Kidney (tissue), 13 donors: ENCODE measurements at regions not wholly inside any gene's neighbourhood (a gene's known extent, or its start where the extent isn't known, plus 50 kb on each side); places are given as distances from the start of the nearest gene placed in this dataset.
"Not testable (repeated sequence)": the region's sequence is repeated elsewhere in the genome, so short reads cannot be mapped to it uniquely, and the experiment has no call there.

ENCODE experiments used
- DNase-seq, 5 donors: peaks; one replicate each; pipeline ENCODE4 v3.0.0-alpha.2; 2013 to 2020
- FAIRE-seq: peaks from 2 replicates; lab custom pipeline; 2012; peaks lifted over from hg19 to GRCh38; lab: Jason Lieb, UNC
- H3K27ac ChIP-seq, 2 donors: one replicate each; pipeline ENCODE4 v1.7.0; 2013; ENCODE audit warnings: low read depth in 2 of 2, low read length in 2 of 2, inconsistent platforms in 1 of 2
- H3K27me3 ChIP-seq: one replicate; pipeline ENCODE4 v1.7.1; 2013; ENCODE audit warnings: low read length, inconsistent platforms; ENCODE audit not compliant: control insufficient read depth, insufficient read depth
- H3K36me3 ChIP-seq, 3 donors: one replicate each; pipeline versions ENCODE4 v1.7.0 to v1.7.1; 2013; ENCODE audit warnings: low read length in 3 of 3, control low read depth in 1 of 3, inconsistent platforms in 1 of 3; ENCODE audit not compliant: insufficient read depth in 3 of 3, control insufficient read depth in 2 of 3
- H3K4me1 ChIP-seq, 3 donors: one replicate each; pipeline versions ENCODE4 v1.7.0 to v1.7.1; 2013; ENCODE audit warnings: low read length in 3 of 3, inconsistent platforms in 1 of 3, low read depth in 1 of 3; ENCODE audit not compliant: control insufficient read depth in 2 of 3, insufficient read depth in 2 of 3
- H3K4me3 ChIP-seq, 3 donors: one replicate each; pipeline versions ENCODE4 v1.7.0 to v1.8.1; 2013; ENCODE audit warnings: low read length in 3 of 3, control low read depth in 1 of 3, inconsistent platforms in 1 of 3
- H3K9ac ChIP-seq, 3 donors: one replicate each; pipeline versions ENCODE4 v1.7.0 to v1.7.1; 2013; ENCODE audit warnings: low read length in 3 of 3, control low read depth in 1 of 3, inconsistent platforms in 1 of 3
- H3K9me3 ChIP-seq, 3 donors: one replicate each; pipeline versions ENCODE4 v1.7.0 to v1.7.1; 2013; ENCODE audit warnings: low read length in 3 of 3, control low read depth in 1 of 3, inconsistent platforms in 1 of 3; ENCODE audit not compliant: control insufficient read depth in 2 of 3, insufficient read depth in 1 of 3
- intact Hi-C: fragments of 100-400 bp; cut with DNase I; formaldehyde crosslinking; loops from one replicate; pipeline ENCODE4 v1.11.1; 2022
- TF ChIP-seq, protein P1 (sequence below): IDR thresholded peaks from 3 replicates; pipeline ENCODE4 v1.5.1; 2012; ENCODE audit warnings: mild to moderate bottlenecking, moderate library complexity, borderline replicate concordance; ENCODE audit not compliant: insufficient read depth; ENCODE audit errors: extremely low read depth
- donor health status: control.
- donor health status: control.
- donor health status: control.
- donor health status: control.
- donor health status: control.
- donor health status: DM: yes; HTN: yes; CAD: no.
- donor health status: Normal renal cell carcinoma (clear cell type).

DNA sequence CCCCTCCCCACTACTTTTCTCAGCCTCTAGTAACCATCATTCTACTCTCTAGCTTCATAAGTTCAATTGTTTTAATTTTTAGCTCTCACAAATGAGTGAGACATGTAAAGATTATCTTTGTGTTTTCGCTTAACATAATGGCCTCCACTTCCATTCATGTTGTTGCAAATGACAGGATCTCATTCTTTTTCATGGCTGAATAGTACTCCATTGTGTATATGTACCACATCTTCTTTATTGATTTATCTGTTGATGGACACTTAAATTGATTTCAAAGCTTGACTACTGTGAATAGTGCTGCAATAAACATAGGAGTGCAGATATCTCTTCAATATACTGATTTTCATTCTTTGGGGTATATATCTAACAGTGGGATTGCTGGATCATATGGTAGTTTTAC lies 699.8 kb upstream of the NR2F2 start:
- Histone ChIP-seq H3K27ac (no peak overlapping the region), H3K36me3 (no peaks in the 10 kb centered on the region), H3K27me3 (no peaks in the 10 kb centered on the region), H3K9me3 (no peaks in the 10 kb centered on the region), H3K4me3 (no peak overlapping the region), H3K9ac (no peak overlapping the region), H3K4me1 (peaks cover 0 to 3% (median 0%) of the 10 kb centered on the region in 3 donors)
- no peak for DNase-seq
- TF ChIP-seq, protein P1, sequence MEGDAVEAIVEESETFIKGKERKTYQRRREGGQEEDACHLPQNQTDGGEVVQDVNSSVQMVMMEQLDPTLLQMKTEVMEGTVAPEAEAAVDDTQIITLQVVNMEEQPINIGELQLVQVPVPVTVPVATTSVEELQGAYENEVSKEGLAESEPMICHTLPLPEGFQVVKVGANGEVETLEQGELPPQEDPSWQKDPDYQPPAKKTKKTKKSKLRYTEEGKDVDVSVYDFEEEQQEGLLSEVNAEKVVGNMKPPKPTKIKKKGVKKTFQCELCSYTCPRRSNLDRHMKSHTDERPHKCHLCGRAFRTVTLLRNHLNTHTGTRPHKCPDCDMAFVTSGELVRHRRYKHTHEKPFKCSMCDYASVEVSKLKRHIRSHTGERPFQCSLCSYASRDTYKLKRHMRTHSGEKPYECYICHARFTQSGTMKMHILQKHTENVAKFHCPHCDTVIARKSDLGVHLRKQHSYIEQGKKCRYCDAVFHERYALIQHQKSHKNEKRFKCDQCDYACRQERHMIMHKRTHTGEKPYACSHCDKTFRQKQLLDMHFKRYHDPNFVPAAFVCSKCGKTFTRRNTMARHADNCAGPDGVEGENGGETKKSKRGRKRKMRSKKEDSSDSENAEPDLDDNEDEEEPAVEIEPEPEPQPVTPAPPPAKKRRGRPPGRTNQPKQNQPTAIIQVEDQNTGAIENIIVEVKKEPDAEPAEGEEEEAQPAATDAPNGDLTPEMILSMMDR, result no peak
- intact Hi-C loops, result no loop called here
- FAIRE-seq, result no peak

DNA sequence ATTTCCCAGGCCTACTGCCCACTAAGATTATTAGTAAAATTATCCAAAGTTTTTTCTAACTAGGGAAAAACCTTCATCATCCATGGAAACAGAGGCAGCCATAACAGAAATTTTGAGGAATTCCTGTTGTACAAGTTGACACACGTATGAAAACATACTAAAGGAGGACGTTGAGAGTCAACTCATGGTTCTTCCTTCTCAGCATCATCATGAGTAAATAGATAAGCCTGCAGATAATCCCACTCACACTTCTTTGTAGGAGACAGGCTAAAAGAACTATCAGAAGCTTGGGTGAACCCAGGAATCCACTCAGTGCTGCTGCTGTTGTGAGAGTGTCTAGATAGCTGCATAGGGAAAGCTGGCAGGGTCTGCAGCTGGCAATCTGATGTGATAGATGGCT lies 694.8 kb upstream of the NR2F2 start:
- H3K9me3 ChIP-seq, result no peaks in the 10 kb centered on the region
- H3K9ac ChIP-seq, result no peak overlapping the region
- H3K4me1 ChIP-seq, result no peaks in the 10 kb centered on the region
- DNase-seq, result no peak
- no peak for FAIRE-seq
- no peaks in the 10 kb centered on the region for H3K27me3 ChIP-seq
- no peak overlapping the region for H3K4me3 ChIP-seq
- intact Hi-C loops, result no loop called here
- H3K36me3 ChIP-seq, result no peaks in the 10 kb centered on the region
- H3K27ac ChIP-seq, result no peak overlapping the region
- TF ChIP-seq, protein P1, result no peak

DNA sequence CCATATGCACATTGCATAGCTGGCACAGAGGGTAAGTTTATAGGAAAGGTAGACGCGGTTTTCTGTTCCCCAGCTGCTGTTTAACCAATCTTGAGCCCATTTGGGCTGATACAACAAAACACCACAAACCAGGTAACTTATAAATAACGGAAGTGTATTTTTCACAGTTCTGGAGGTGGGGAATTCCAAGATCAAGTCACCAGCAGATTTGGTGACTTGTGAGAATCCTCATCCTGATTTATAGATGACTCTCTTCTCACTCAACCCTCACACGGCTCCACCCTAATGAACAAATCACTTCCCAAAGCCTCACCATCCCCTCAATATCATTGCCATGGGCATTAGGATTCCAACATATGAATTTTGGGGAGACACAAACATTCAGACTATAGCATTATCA lies 694.4 kb upstream of the NR2F2 start:
- intact Hi-C loops, result no loop called here
- TF ChIP-seq, protein P1, result no peak
- H3K9ac ChIP-seq, result no peak overlapping the region
- no peak for FAIRE-seq
- no peak overlapping the region for H3K27ac ChIP-seq
- H3K36me3 ChIP-seq, result no peaks in the 10 kb centered on the region
- no peaks in the 10 kb centered on the region for H3K4me1 ChIP-seq
- H3K4me3 ChIP-seq, result no peak overlapping the region
- no peak for DNase-seq
- no peaks in the 10 kb centered on the region for H3K9me3 ChIP-seq
- H3K27me3 ChIP-seq, result no peaks in the 10 kb centered on the region

DNA sequence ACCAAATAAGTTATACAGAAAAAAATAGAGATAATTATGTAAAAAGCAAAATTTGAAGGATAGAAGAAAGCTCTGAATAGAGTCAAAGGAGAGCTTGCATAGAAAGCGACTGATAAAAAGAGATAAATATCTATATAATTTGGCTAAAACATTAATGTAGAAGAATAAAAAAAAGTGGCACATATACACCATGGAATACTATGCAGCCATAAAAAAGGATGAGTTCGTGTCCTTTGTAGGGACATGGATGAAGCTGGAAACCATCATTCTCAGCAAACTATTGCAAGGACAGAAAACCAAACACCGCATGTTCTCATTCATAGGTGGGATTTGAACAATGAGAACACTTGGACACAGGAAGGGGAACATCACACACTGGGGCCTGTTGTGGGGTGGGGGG lies 693.3 kb upstream of the NR2F2 start:
- FAIRE-seq, H3K4me1 ChIP-seq, H3K9me3 ChIP-seq, H3K27me3 ChIP-seq, intact Hi-C loops, H3K9ac ChIP-seq, H3K4me3 ChIP-seq, H3K36me3 ChIP-seq, DNase-seq, H3K27ac ChIP-seq: not testable (repeated sequence)
